Right atrium auricular region (tissue), 2 donors: ENCODE measurements at regions not wholly inside any gene's neighbourhood (a gene's known extent, or its start where the extent isn't known, plus 50 kb on each side); places are given as distances from the start of the nearest gene placed in this dataset.
A peak's percentile ranks its signal among the peaks of the same experiment; 100 is the strongest.

Source experiments
- DNase-seq: peaks from one replicate; pipeline ENCODE4 v3.0.0-alpha.2; 2019; ENCODE audit warnings: low spot score
- H3K27ac ChIP-seq, 2 donors: fragments of 200-600 bp; sonication (generic); 1 replicate in 1 of 2; 2 replicates in 1 of 2; pipeline ENCODE4 v1.5.1; 2016 to 2019
- H3K27me3 ChIP-seq, 2 donors: fragments of 200-600 bp; sonication (generic); one replicate each; pipeline versions ENCODE4 v1.5.1 to v1.6.0; 2017 to 2019
- H3K36me3 ChIP-seq: fragments of 200-600 bp; sonication (generic); one replicate; pipeline ENCODE4 v1.5.1; 2016
- H3K4me1 ChIP-seq, 2 donors: fragments of 200-600 bp; sonication (generic); one replicate each; pipeline versions ENCODE4 v1.5.1 to v1.6.0; 2017 to 2019
- H3K4me3 ChIP-seq, 2 donors: fragments of 200-600 bp; sonication (generic); 1 replicate in 1 of 2; 2 replicates in 1 of 2; pipeline ENCODE4 v1.5.1; 2017 to 2019; ENCODE audit warnings: mild to moderate bottlenecking in 1 of 2, moderate library complexity in 1 of 2
- H3K9me3 ChIP-seq, 2 donors: fragments of 200-600 bp; sonication (generic); one replicate each; pipeline ENCODE4 v1.5.1; 2019
- CTCF ChIP-seq, 2 donors: fragments of 200-600 bp; sonication (generic); IDR thresholded peaks; one replicate each; pipeline ENCODE4 v1.5.1; 2019; ENCODE audit warnings: antibody characterized with exemption in 2 of 2

GRCh38 chr18:29874519-29875098, 1167.9 kb downstream of the DSC3 start:
- Histone ChIP-seq H3K27ac (no peak overlapping the region), H3K4me3 (no peak overlapping the region), H3K9me3 (no peaks in the 10 kb centered on the region), H3K4me1 (no peaks in the 10 kb centered on the region), H3K27me3 (no peaks in the 10 kb centered on the region), H3K36me3 (no peaks in the 10 kb centered on the region)
- peak; percentile 15 to 56 for TF ChIP-seq CTCF (IDR thresholded peaks at IDR 0.05)
- DNase-seq = no peak

GRCh38 chr18:29873211-29873610, 1169.3 kb downstream of the DSC3 start:
- no peaks in the 10 kb centered on the region for H3K36me3 ChIP-seq
- H3K4me3 ChIP-seq = no peak overlapping the region
- no peaks in the 10 kb centered on the region for H3K9me3 ChIP-seq
- no peaks in the 10 kb centered on the region for H3K27me3 ChIP-seq
- no peak for DNase-seq
- no peaks in the 10 kb centered on the region for H3K4me1 ChIP-seq
- H3K27ac ChIP-seq = no peak overlapping the region
- TF ChIP-seq CTCF (IDR thresholded peaks at IDR 0.05) = no peak

GRCh38 chr18:29871246-29871645, 1171.3 kb downstream of the DSC3 start:
- Histone ChIP-seq H3K27me3 (no peaks in the 10 kb centered on the region), H3K9me3 (no peaks in the 10 kb centered on the region), H3K4me1 (no peaks in the 10 kb centered on the region), H3K36me3 (no peaks in the 10 kb centered on the region), H3K4me3 (no peak overlapping the region), H3K27ac (no peak overlapping the region)
- TF ChIP-seq CTCF (IDR thresholded peaks at IDR 0.05) = no peak
- DNase-seq = no peak

GRCh38 chr18:29862824-29863223, 1179.7 kb downstream of the DSC3 start:
- H3K4me3 ChIP-seq = no peak overlapping the region
- DNase-seq = no peak
- no peak for TF ChIP-seq CTCF (IDR thresholded peaks at IDR 0.05)

GRCh38 chr18:29855637-29856036, 1186.9 kb downstream of the DSC3 start:
- H3K4me3 ChIP-seq = no peak overlapping the region
- no peaks in the 10 kb centered on the region for H3K9me3 ChIP-seq
- no peak overlapping the region for H3K27ac ChIP-seq
- no peaks in the 10 kb centered on the region for H3K27me3 ChIP-seq
- no peaks in the 10 kb centered on the region for H3K36me3 ChIP-seq
- TF ChIP-seq CTCF (IDR thresholded peaks at IDR 0.05) = no peak
- no peak for DNase-seq
- no peaks in the 10 kb centered on the region for H3K4me1 ChIP-seq

More at GRCh38 chr18:29862824-29863223, 1179.7 kb downstream of the DSC3 start:
- Histone ChIP-seq H3K9me3 (no peaks in the 10 kb centered on the region), H3K4me1 (no peaks in the 10 kb centered on the region), H3K27me3 (no peaks in the 10 kb centered on the region), H3K36me3 (no peaks in the 10 kb centered on the region), H3K27ac (no peak overlapping the region)

- no peaks in the 10 kb centered on the region for H3K9me3 ChIP-seq
- no peak for TF ChIP-seq CTCF (IDR thresholded peaks at IDR 0.05)
Measured at GRCh38 chr18:29853126-29853525, 1189.4 kb downstream of the DSC3 start.

More at GRCh38 chr18:29853126-29853525, 1189.4 kb downstream of the DSC3 start:
- H3K36me3 ChIP-seq = no peaks in the 10 kb centered on the region
- H3K27ac ChIP-seq = no peak overlapping the region
- no peaks in the 10 kb centered on the region for H3K27me3 ChIP-seq
- H3K4me1 ChIP-seq = no peaks in the 10 kb centered on the region
- no peak for DNase-seq
- H3K4me3 ChIP-seq = no peak overlapping the region
